Mesenchymal stem cell (in vitro differentiated cells and primary cell): ENCODE measurements at regions not wholly inside any gene's neighbourhood (a gene's known extent, or its start where the extent isn't known, plus 50 kb on each side); places are given as distances from the start of the nearest gene placed in this dataset.
"Not testable (repeated sequence)": the region's sequence is repeated elsewhere in the genome, so short reads cannot be mapped to it uniquely, and the experiment has no call there.

ENCODE experiments used
- DNase-seq: peaks from one replicate; pipeline ENCODE4 v3.0.0-alpha.2; 2013
- H2AFZ ChIP-seq: one replicate; pipeline ENCODE4 v1.6.1; 2013; ENCODE audit warnings: low read depth, mild to moderate bottlenecking, control low read depth, inconsistent platforms, low read length, moderate library complexity
- H2AK5ac ChIP-seq: 2 replicates; pipeline ENCODE4 v1.6.1; 2013; ENCODE audit warnings: low read length, moderate library complexity, mild to moderate bottlenecking, inconsistent platforms; ENCODE audit not compliant: severe bottlenecking
- H2BK120ac ChIP-seq: one replicate; pipeline ENCODE4 v1.6.1; 2013; ENCODE audit warnings: low read depth, mild to moderate bottlenecking, inconsistent platforms, low read length, moderate library complexity
- H2BK12ac ChIP-seq, 2 experiments: one replicate each; pipeline ENCODE4 v1.6.1; 2013; ENCODE audit warnings: inconsistent platforms in 2 of 2, low read length in 2 of 2, mild to moderate bottlenecking in 2 of 2, moderate library complexity in 2 of 2, control low read depth in 1 of 2
- H2BK15ac ChIP-seq: one replicate; pipeline ENCODE4 v1.6.1; 2013; ENCODE audit warnings: mild to moderate bottlenecking, low read depth, inconsistent platforms; ENCODE audit not compliant: poor library complexity, severe bottlenecking
- H2BK5ac ChIP-seq: 2 replicates; pipeline ENCODE4 v1.6.1; 2013; ENCODE audit warnings: low read depth, mild to moderate bottlenecking, low read length, control low read depth, inconsistent platforms; ENCODE audit not compliant: poor library complexity, severe bottlenecking
- H3K14ac ChIP-seq, 2 experiments: one replicate each; pipeline ENCODE4 v1.6.1; 2013; ENCODE audit warnings: inconsistent platforms in 2 of 2, low read length in 2 of 2, control low read depth in 1 of 2, mild to moderate bottlenecking in 1 of 2, moderate library complexity in 1 of 2
- H3K18ac ChIP-seq, 2 experiments: one replicate each; pipeline ENCODE4 v1.6.1; 2013; ENCODE audit warnings: inconsistent platforms in 2 of 2, low read length in 2 of 2, control low read depth in 1 of 2, low read depth in 1 of 2, mild to moderate bottlenecking in 1 of 2
- H3K23ac ChIP-seq, 2 experiments: one replicate each; pipeline ENCODE4 v1.6.1; 2013; ENCODE audit warnings: inconsistent platforms in 2 of 2, low read length in 2 of 2, mild to moderate bottlenecking in 2 of 2, moderate library complexity in 2 of 2, control low read depth in 1 of 2
- H3K27ac ChIP-seq: 2 replicates; pipeline ENCODE4 v1.5.1; 2013; ENCODE audit warnings: mild to moderate bottlenecking, moderate library complexity, low read length, control low read depth, inconsistent platforms; ENCODE audit not compliant: poor library complexity, severe bottlenecking
- H3K27me3 ChIP-seq, 2 experiments: 2 replicates each; pipeline versions ENCODE4 v1.6.1 to v1.7.0; 2013; ENCODE audit warnings: low read length in 2 of 2, mild to moderate bottlenecking in 2 of 2, moderate library complexity in 2 of 2, control low read depth in 1 of 2, inconsistent platforms in 1 of 2; ENCODE audit not compliant: control insufficient read depth in 1 of 2, insufficient read depth in 1 of 2
- H3K36me3 ChIP-seq, 2 experiments: 2 replicates each; pipeline versions ENCODE4 v1.6.1 to v1.7.0; 2013; ENCODE audit warnings: low read length in 2 of 2, control low read depth in 1 of 2, inconsistent platforms in 1 of 2, low read depth in 1 of 2, mild to moderate bottlenecking in 1 of 2; ENCODE audit not compliant: insufficient read depth in 2 of 2, control insufficient read depth in 1 of 2
- H3K4ac ChIP-seq, 2 experiments: one replicate each; pipeline ENCODE4 v1.6.1; 2013; ENCODE audit warnings: inconsistent platforms in 2 of 2, low read length in 2 of 2, mild to moderate bottlenecking in 2 of 2, moderate library complexity in 2 of 2, control low read depth in 1 of 2, low read depth in 1 of 2
- H3K4me1 ChIP-seq: 2 replicates; pipeline ENCODE4 v1.6.1; 2013; ENCODE audit warnings: low read depth, low read length, control low read depth; ENCODE audit not compliant: control insufficient read depth, insufficient read depth
- H3K4me2 ChIP-seq: 2 replicates; pipeline ENCODE4 v1.6.1; 2013; ENCODE audit warnings: low read length, mild to moderate bottlenecking, inconsistent platforms; ENCODE audit not compliant: poor library complexity, severe bottlenecking
- H3K4me3 ChIP-seq, 2 experiments: 2 replicates each; pipeline versions ENCODE4 v1.5.1 to v1.7.0; 2013; ENCODE audit warnings: low read length in 2 of 2, mild to moderate bottlenecking in 2 of 2, control low read depth in 1 of 2, low read depth in 1 of 2; ENCODE audit not compliant: insufficient read depth in 1 of 2
- H3K79me1 ChIP-seq: replicated peaks from 2 replicates; pipeline ENCODE4 v1.6.1; 2013; ENCODE audit warnings: mild to moderate bottlenecking, control low read depth, low read length, inconsistent platforms; ENCODE audit not compliant: poor library complexity, severe bottlenecking
- H3K9ac ChIP-seq: 2 replicates; pipeline ENCODE4 v1.7.0; 2013; ENCODE audit warnings: mild to moderate bottlenecking, low read length, moderate library complexity
- H3K9me3 ChIP-seq: 2 replicates; pipeline ENCODE4 v1.7.0; 2013; ENCODE audit warnings: mild to moderate bottlenecking, low read length; ENCODE audit not compliant: control insufficient read depth
- H4K8ac ChIP-seq: one replicate; pipeline ENCODE4 v1.6.1; 2013; ENCODE audit warnings: inconsistent platforms, mild to moderate bottlenecking, low read length, moderate library complexity
- H4K91ac ChIP-seq: one replicate; pipeline ENCODE4 v1.6.1; 2013; ENCODE audit warnings: mild to moderate bottlenecking, low read length, inconsistent platforms
- WGBS: methylation state at CpG from one replicate; pipeline ENCODE4 v1.1.7; 2013; ENCODE audit warnings: mixed read lengths; 5-methylcytosine and 5-hydroxymethylcytosine counted together

DNA sequence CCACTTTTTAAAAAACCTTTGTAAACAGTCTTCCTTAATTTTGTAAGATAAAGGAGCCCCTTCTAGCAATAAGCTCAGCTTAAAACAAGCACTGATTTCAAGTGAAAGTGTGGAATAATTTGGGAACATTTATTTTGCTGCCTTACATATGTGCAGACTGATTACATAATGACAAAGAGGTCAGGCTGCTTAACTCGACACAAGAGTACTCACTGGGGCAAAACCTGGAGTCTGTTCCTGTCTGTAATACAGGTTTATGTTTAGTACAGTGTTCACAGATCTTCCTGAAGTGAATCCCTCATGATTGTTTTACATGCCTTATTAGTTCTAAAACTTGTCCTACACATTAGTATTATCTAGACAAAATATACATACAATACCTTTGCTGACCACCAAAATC lies 609.8 kb downstream of the LMO7 start:
- Histone ChIP-seq H4K8ac (no peak overlapping the region), H3K27me3 (no peaks in the 10 kb centered on the region), H4K91ac (no peak overlapping the region), H2AK5ac (no peak overlapping the region), H3K9me3 (no peaks in the 10 kb centered on the region), H3K79me1 (no peaks in the 10 kb centered on the region), H2BK5ac (no peak overlapping the region), H2AFZ (no peak overlapping the region), H3K4me1 (no peaks in the 10 kb centered on the region), H2BK15ac (no peak overlapping the region), H3K4ac (no peak overlapping the region), H3K18ac (no peak overlapping the region), H3K14ac (no peak overlapping the region), H3K4me2 (no peak overlapping the region), H3K23ac (no peak overlapping the region), H3K9ac (no peak overlapping the region), H2BK12ac (no peak overlapping the region), H2BK120ac (no peak overlapping the region), H3K27ac (no peak overlapping the region), H3K4me3 (no peak overlapping the region), H3K36me3 (no peaks in the 10 kb centered on the region)
- WGBS = 22% methylated on average over 1 of the region's 1 CpG
- no peak for DNase-seq

DNA sequence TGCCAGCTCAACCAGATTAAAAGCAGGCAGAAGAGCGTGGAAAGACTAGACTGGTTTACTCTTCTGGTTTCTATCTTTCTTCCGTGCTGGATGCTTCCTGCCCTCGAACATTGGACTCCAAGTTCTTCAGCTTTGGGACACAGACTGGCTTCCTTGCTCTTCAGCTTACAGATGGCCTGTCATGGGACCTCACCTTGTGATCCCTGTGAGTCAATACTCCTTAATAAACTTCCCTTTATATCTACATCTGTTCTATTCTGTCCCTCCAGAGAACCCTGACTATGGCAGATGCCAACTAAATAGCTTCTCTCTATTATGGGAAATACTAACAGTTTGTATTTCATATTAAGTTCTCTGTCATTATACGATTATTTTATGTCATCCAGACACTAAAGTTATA lies 609.1 kb downstream of the LMO7 start:
- Histone ChIP-seq H2AK5ac (no peak overlapping the region), H3K4me3 (no peak overlapping the region), H3K9ac (no peak overlapping the region), H3K4me1 (no peaks in the 10 kb centered on the region), H4K8ac (no peak overlapping the region), H3K36me3 (no peaks in the 10 kb centered on the region), H3K27me3 (no peaks in the 10 kb centered on the region), H3K23ac (no peak overlapping the region), H3K18ac (peak overlapping the region in 1 of 2 experiments; percentile 40), H2BK12ac (no peak overlapping the region), H2BK5ac (no peak overlapping the region), H3K14ac (no peak overlapping the region), H2BK15ac (no peak overlapping the region), H3K27ac (no peak overlapping the region), H4K91ac (no peak overlapping the region), H2BK120ac (no peak overlapping the region), H2AFZ (no peak overlapping the region), H3K4me2 (no peak overlapping the region), H3K9me3 (no peaks in the 10 kb centered on the region), H3K4ac (no peak overlapping the region), H3K79me1 (no peaks in the 10 kb centered on the region)
- no peak for DNase-seq
- WGBS = 78% methylated on average over 3 of the region's 4 CpGs

DNA sequence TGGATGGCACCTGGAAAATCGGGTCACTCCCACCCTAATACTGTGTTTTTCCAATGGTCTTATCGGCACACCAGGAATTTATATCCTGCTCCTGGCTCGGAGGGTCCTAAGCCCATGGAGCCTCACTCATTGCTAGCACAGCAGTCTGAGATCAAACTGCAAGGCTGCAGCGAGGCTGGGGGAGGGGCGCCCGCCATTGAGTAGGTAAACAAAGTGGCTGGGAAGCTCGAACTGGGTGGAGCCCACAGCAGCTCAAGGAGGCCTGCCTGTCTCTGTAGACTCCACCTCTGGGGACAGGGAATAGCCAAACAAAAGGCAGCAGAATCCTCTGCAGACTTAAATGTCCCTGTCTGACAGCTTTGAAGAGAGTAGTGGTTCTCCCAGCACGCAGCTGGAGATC lies 607.0 kb downstream of the LMO7 start:
- not testable (repeated sequence) for H3K23ac ChIP-seq, H2AK5ac ChIP-seq, H2BK15ac ChIP-seq, H3K14ac ChIP-seq, H3K36me3 ChIP-seq, H4K8ac ChIP-seq, H3K4me3 ChIP-seq, H2AFZ ChIP-seq, H3K4me1 ChIP-seq, H3K4me2 ChIP-seq, H2BK5ac ChIP-seq, H2BK120ac ChIP-seq, H2BK12ac ChIP-seq, H3K27ac ChIP-seq, H3K9me3 ChIP-seq, H3K4ac ChIP-seq, DNase-seq, H3K79me1 ChIP-seq, H4K91ac ChIP-seq, H3K27me3 ChIP-seq, H3K18ac ChIP-seq, H3K9ac ChIP-seq
- WGBS = 75% methylated on average over 7 of the region's 8 CpGs

DNA sequence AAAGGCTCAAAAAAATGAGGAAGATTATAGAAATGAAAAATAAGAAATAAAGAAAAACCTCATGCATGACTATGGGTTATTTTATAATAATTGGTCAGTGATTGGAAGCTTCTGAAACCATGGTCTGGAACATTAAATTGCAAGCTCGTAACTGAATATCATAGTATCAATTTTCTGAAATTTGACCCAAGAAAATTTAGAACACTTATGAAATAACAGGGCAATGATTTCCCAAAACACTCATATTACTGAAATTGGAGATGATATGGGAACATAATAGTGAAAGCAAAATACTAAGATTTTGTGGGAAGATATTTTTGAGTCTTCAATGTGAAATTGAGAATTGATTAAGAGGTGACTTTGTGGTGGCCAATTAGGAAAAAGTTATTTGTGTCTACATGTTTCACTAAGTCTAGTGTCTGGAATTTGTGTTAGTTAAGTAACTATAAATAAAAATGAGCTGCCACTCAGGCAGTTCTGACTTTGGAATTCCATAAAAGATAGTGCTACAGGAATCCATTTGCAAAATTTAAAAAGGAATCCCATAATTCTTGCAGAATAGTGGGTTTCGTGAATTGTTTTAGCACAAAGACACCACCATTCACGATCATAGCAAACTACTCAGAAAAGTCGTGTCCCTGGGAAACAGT lies 603.0 kb downstream of the LMO7 start:
- Histone ChIP-seq H3K18ac (no peak overlapping the region), H3K79me1 (no peaks in the 10 kb centered on the region), H3K14ac (no peak overlapping the region), H4K8ac (no peak overlapping the region), H2BK120ac (no peak overlapping the region), H3K4me2 (no peak overlapping the region), H3K4me1 (no peaks in the 10 kb centered on the region), H3K27me3 (no peaks in the 10 kb centered on the region), H3K4ac (no peak overlapping the region), H2AK5ac (no peak overlapping the region), H2BK12ac (no peak overlapping the region), H2BK15ac (no peak overlapping the region), H2AFZ (no peak overlapping the region), H3K36me3 (no peaks in the 10 kb centered on the region), H3K4me3 (no peak overlapping the region), H3K9ac (no peak overlapping the region), H3K27ac (no peak overlapping the region), H2BK5ac (no peak overlapping the region), H3K23ac (no peak overlapping the region), H4K91ac (no peak overlapping the region), H3K9me3 (no peaks in the 10 kb centered on the region)
- 100% methylated on average over 3 of the region's 4 CpGs for WGBS
- DNase-seq = no peak
